HEK293 (cell line): ENCODE measurements at regions not wholly inside any gene's neighbourhood (a gene's known extent, or its start where the extent isn't known, plus 50 kb on each side); places are given as distances from the start of the nearest gene placed in this dataset.

ENCODE experiments used
- CTCF ChIA-PET: fragments of 350-600 bp; formaldehyde crosslinking; extraction: SDS; loops from one replicate; lab custom pipeline; 2021; ENCODE audit warnings: antibody characterized with exemption; lab: Yijun Ruan, JAX
- POLR2A ChIA-PET: fragments of 300-600 bp; formaldehyde crosslinking; extraction: SDS; loops from one replicate; lab custom pipeline; 2020; ENCODE audit warnings: antibody characterized with exemption, inconsistent platforms; lab: Yijun Ruan, JAX
- H3K27ac ChIP-seq: fragments of 200-500 bp; sonication (Bioruptor generic); 2 replicates; pipeline ENCODE4 v1.5.1; 2014; ENCODE audit warnings: low read depth, low read length, control low read depth, inconsistent platforms; ENCODE audit errors: extremely low read depth
- H3K36me3 ChIP-seq, 2 experiments: fragments of 200-500 bp in 1 of 2; sonication (Bioruptor generic) in 1 of 2; 1 replicate in 1 of 2; 2 replicates in 1 of 2; pipeline ENCODE4 v1.5.1; 2014 to 2017; ENCODE audit warnings: inconsistent platforms in 2 of 2, low read length in 2 of 2; ENCODE audit not compliant: control insufficient read depth in 2 of 2, insufficient read depth in 1 of 2
- H3K4me1 ChIP-seq: fragments of 200-500 bp; sonication (Bioruptor generic); 2 replicates; pipeline ENCODE4 v1.5.1; 2014; ENCODE audit warnings: mild to moderate bottlenecking, low read length, inconsistent platforms; ENCODE audit not compliant: control insufficient read depth, insufficient read depth
- H3K4me3 ChIP-seq: 2 replicates; pipeline ENCODE4 v1.5.1; 2011; ENCODE audit warnings: low read depth, mild to moderate bottlenecking, control low read depth, low read length, moderate library complexity
- H3K9me3 ChIP-seq: fragments of 200-500 bp; sonication (Bioruptor generic); 2 replicates; pipeline ENCODE4 v1.5.1; 2014; ENCODE audit warnings: low read depth, low read length, inconsistent platforms; ENCODE audit not compliant: control insufficient read depth, insufficient read depth
- HOXC10 ChIP-seq: sonication (generic); formaldehyde crosslinking; IDR thresholded peaks from 2 replicates; pipeline ENCODE4 v1.8.1; 2023; ENCODE audit warnings: mild to moderate bottlenecking, missing genetic modification reagents
- KLF9 ChIP-seq: fragments of 450-650 bp; formaldehyde crosslinking; IDR thresholded peaks from 2 replicates; pipeline ENCODE4 v1.5.1; 2016; ENCODE audit warnings: missing biosample characterization, missing genetic modification characterization, low read depth
- WT1 ChIP-seq: fragments of 450-650 bp; formaldehyde crosslinking; IDR thresholded peaks from 2 replicates; pipeline ENCODE4 v1.5.1; 2016; ENCODE audit warnings: missing biosample characterization, missing genetic modification characterization
- YY1 ChIP-seq: fragments of 450-650 bp; formaldehyde crosslinking; IDR thresholded peaks from 2 replicates; pipeline ENCODE4 v1.5.1; 2018; ENCODE audit warnings: missing biosample characterization, missing genetic modification characterization
- YY2 ChIP-seq: fragments of 450-650 bp; formaldehyde crosslinking; IDR thresholded peaks from 2 replicates; pipeline ENCODE4 v1.5.1; 2016; ENCODE audit warnings: missing biosample characterization, missing genetic modification characterization
- ZBTB1 ChIP-seq: fragments of 450-650 bp; formaldehyde crosslinking; IDR thresholded peaks from 2 replicates; pipeline ENCODE4 v1.5.1; 2016; ENCODE audit warnings: missing biosample characterization, missing genetic modification characterization
- ZBTB17 ChIP-seq: fragments of 450-650 bp; formaldehyde crosslinking; IDR thresholded peaks from 2 replicates; pipeline ENCODE4 v1.5.1; 2016; ENCODE audit warnings: missing biosample characterization, missing genetic modification characterization
- ZFP3 ChIP-seq: fragments of 450-650 bp; formaldehyde crosslinking; IDR thresholded peaks from 2 replicates; pipeline ENCODE4 v1.5.1; 2016; ENCODE audit warnings: low read depth, missing biosample characterization, missing genetic modification characterization
- ZNF16 ChIP-seq: fragments of 450-650 bp; formaldehyde crosslinking; IDR thresholded peaks from 2 replicates; pipeline ENCODE4 v1.5.1; 2016; ENCODE audit warnings: low read depth, missing biosample characterization, missing genetic modification characterization
- ZNF19 ChIP-seq: fragments of 450-650 bp; formaldehyde crosslinking; IDR thresholded peaks from 2 replicates; pipeline ENCODE4; 2016; ENCODE audit warnings: missing biosample characterization, missing genetic modification characterization, low read depth
- ZNF211 ChIP-seq: fragments of 450-650 bp; formaldehyde crosslinking; IDR thresholded peaks from 2 replicates; pipeline ENCODE4 v1.5.1; 2016; ENCODE audit warnings: low read depth, missing biosample characterization, missing genetic modification characterization
- ZNF248 ChIP-seq: fragments of 450-650 bp; formaldehyde crosslinking; IDR thresholded peaks from 2 replicates; pipeline ENCODE4 v1.5.1; 2017; ENCODE audit warnings: missing biosample characterization, missing genetic modification characterization
- ZNF266 ChIP-seq: fragments of 450-650 bp; formaldehyde crosslinking; IDR thresholded peaks from 2 replicates; pipeline ENCODE4 v1.5.1; 2016; ENCODE audit warnings: missing biosample characterization, missing genetic modification characterization, low read depth
- ZNF311 ChIP-seq: fragments of 450-650 bp; formaldehyde crosslinking; IDR thresholded peaks from 2 replicates; pipeline ENCODE4 v1.5.1; 2017; ENCODE audit warnings: missing biosample characterization, missing genetic modification characterization, borderline replicate concordance
- ZNF324 ChIP-seq: fragments of 450-650 bp; formaldehyde crosslinking; IDR thresholded peaks from 2 replicates; pipeline ENCODE4 v1.5.1; 2016; ENCODE audit warnings: missing biosample characterization, missing genetic modification characterization
- ZNF366 ChIP-seq: fragments of 450-650 bp; formaldehyde crosslinking; conservative IDR thresholded peaks from 2 replicates; pipeline ENCODE4 v1.5.1; 2016; ENCODE audit warnings: missing biosample characterization, missing genetic modification characterization
- ZNF433 ChIP-seq: fragments of 450-650 bp; formaldehyde crosslinking; IDR thresholded peaks from 2 replicates; pipeline ENCODE4 v1.5.1; 2016; ENCODE audit warnings: missing biosample characterization, missing genetic modification characterization, low read depth
- ZNF529 ChIP-seq: fragments of 450-650 bp; formaldehyde crosslinking; IDR thresholded peaks from 2 replicates; pipeline ENCODE4 v1.5.1; 2017; ENCODE audit warnings: missing genetic modification characterization, missing biosample characterization; ENCODE audit not compliant: insufficient replicate concordance
- ZNF530 ChIP-seq: fragments of 450-650 bp; formaldehyde crosslinking; IDR thresholded peaks from 2 replicates; pipeline ENCODE4 v1.5.1; 2016; ENCODE audit warnings: low read depth, missing biosample characterization, missing genetic modification characterization
- ZNF658 ChIP-seq: fragments of 450-650 bp; formaldehyde crosslinking; IDR thresholded peaks from 2 replicates; pipeline ENCODE4; 2016; ENCODE audit warnings: missing biosample characterization, missing genetic modification characterization
- TF ChIP-seq, protein P1 (sequence below): fragments of 450-650 bp; formaldehyde crosslinking; IDR thresholded peaks from 2 replicates; pipeline ENCODE4 v1.5.1; 2016; ENCODE audit warnings: missing biosample characterization, missing genetic modification characterization
- TF ChIP-seq, protein P2 (sequence below): fragments of 450-650 bp; formaldehyde crosslinking; IDR thresholded peaks from 2 replicates; pipeline ENCODE4 v1.5.1; 2016; ENCODE audit warnings: missing biosample characterization, missing genetic modification characterization, borderline replicate concordance
- TF ChIP-seq, protein P3 (sequence below): fragments of 450-650 bp; formaldehyde crosslinking; IDR thresholded peaks from 2 replicates; pipeline ENCODE4 v1.5.1; 2016; ENCODE audit warnings: missing biosample characterization, missing genetic modification characterization
- TF ChIP-seq, protein P4 (sequence below): fragments of 450-650 bp; formaldehyde crosslinking; IDR thresholded peaks from 2 replicates; pipeline ENCODE4 v1.5.1; 2016; ENCODE audit warnings: missing biosample characterization, missing genetic modification characterization
- TF ChIP-seq, protein P5 (sequence below): fragments of 450-650 bp; formaldehyde crosslinking; IDR thresholded peaks from 2 replicates; pipeline ENCODE4 v1.5.1; 2016; ENCODE audit warnings: missing biosample characterization, missing genetic modification characterization

DNA sequence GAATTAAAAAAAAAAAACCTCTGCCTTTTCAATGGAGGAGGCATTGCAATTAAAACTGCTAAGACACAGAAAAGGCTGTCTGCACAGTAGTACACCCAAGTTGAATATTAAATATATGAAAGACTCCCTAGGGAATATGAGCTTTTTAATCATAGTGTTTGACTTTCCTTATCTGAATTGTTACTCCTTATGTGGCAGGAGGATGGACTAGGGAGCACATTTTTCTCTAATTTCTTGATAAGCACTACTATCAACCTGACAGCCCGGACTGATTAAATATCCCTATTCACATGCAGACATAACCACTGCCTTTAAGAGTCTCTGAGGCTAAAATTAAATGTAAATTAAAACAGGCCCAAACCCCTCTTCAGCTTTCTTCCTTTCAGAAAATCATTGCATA is 428.6 kb upstream of the GJE1 start:
- no peak for TF ChIP-seq ZNF19 (tag by site-specific recombination)
- no peak for TF ChIP-seq ZNF433 (tag by site-specific recombination)
- no peak for TF ChIP-seq ZNF248 (tag by site-specific recombination)
- TF ChIP-seq, protein P1, sequence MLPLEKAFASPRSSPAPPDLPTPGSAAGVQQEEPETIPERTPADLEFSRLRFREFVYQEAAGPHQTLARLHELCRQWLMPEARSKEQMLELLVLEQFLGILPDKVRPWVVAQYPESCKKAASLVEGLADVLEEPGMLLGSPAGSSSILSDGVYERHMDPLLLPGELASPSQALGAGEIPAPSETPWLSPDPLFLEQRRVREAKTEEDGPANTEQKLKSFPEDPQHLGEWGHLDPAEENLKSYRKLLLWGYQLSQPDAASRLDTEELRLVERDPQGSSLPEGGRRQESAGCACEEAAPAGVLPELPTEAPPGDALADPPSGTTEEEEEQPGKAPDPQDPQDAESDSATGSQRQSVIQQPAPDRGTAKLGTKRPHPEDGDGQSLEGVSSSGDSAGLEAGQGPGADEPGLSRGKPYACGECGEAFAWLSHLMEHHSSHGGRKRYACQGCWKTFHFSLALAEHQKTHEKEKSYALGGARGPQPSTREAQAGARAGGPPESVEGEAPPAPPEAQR (tag by site-specific recombination) = no peak
- TF ChIP-seq HOXC10 (CRISPR knock-in tag) = no peak
- no peak for TF ChIP-seq ZNF529
- no peak for TF ChIP-seq ZBTB17 (tag by site-specific recombination)
- no peak for TF ChIP-seq KLF9 (tag by site-specific recombination)
- no peak for TF ChIP-seq ZNF16 (tag by site-specific recombination)
- no peak for TF ChIP-seq ZNF211
- TF ChIP-seq ZNF324 (tag by site-specific recombination) = no peak
- TF ChIP-seq, protein P2, sequence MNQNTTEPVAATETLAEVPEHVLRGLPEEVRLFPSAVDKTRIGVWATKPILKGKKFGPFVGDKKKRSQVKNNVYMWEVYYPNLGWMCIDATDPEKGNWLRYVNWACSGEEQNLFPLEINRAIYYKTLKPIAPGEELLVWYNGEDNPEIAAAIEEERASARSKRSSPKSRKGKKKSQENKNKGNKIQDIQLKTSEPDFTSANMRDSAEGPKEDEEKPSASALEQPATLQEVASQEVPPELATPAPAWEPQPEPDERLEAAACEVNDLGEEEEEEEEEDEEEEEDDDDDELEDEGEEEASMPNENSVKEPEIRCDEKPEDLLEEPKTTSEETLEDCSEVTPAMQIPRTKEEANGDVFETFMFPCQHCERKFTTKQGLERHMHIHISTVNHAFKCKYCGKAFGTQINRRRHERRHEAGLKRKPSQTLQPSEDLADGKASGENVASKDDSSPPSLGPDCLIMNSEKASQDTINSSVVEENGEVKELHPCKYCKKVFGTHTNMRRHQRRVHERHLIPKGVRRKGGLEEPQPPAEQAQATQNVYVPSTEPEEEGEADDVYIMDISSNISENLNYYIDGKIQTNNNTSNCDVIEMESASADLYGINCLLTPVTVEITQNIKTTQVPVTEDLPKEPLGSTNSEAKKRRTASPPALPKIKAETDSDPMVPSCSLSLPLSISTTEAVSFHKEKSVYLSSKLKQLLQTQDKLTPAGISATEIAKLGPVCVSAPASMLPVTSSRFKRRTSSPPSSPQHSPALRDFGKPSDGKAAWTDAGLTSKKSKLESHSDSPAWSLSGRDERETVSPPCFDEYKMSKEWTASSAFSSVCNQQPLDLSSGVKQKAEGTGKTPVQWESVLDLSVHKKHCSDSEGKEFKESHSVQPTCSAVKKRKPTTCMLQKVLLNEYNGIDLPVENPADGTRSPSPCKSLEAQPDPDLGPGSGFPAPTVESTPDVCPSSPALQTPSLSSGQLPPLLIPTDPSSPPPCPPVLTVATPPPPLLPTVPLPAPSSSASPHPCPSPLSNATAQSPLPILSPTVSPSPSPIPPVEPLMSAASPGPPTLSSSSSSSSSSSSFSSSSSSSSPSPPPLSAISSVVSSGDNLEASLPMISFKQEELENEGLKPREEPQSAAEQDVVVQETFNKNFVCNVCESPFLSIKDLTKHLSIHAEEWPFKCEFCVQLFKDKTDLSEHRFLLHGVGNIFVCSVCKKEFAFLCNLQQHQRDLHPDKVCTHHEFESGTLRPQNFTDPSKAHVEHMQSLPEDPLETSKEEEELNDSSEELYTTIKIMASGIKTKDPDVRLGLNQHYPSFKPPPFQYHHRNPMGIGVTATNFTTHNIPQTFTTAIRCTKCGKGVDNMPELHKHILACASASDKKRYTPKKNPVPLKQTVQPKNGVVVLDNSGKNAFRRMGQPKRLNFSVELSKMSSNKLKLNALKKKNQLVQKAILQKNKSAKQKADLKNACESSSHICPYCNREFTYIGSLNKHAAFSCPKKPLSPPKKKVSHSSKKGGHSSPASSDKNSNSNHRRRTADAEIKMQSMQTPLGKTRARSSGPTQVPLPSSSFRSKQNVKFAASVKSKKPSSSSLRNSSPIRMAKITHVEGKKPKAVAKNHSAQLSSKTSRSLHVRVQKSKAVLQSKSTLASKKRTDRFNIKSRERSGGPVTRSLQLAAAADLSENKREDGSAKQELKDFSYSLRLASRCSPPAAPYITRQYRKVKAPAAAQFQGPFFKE (tag by site-specific recombination) = no peak
- no peak for TF ChIP-seq ZNF311
- no peak for TF ChIP-seq ZNF658
- TF ChIP-seq, protein P3, sequence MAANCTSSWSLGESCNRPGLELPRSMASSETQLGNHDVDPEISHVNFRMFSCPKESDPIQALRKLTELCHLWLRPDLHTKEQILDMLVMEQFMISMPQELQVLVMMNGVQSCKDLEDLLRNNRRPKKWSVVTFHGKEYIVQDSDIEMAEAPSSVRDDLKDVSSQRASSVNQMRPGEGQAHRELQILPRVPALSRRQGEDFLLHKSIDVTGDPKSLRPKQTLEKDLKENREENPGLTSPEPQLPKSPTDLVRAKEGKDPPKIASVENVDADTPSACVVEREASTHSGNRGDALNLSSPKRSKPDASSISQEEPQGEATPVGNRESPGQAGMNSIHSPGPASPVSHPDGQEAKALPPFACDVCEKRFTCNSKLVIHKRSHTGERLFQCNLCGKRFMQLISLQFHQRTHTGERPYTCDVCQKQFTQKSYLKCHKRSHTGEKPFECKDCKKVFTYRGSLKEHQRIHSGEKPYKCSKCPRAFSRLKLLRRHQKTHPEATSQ (tag by site-specific recombination) = no peak
- no peak overlapping the region for H3K27ac ChIP-seq
- no peaks in the 10 kb centered on the region for H3K4me1 ChIP-seq
- no peaks in the 10 kb centered on the region for H3K9me3 ChIP-seq
- no peak overlapping the region for H3K4me3 ChIP-seq
- no peaks in the 10 kb centered on the region for H3K36me3 ChIP-seq
- ChIA-PET POLR2A (no interaction called here), CTCF (no interaction called here)

DNA sequence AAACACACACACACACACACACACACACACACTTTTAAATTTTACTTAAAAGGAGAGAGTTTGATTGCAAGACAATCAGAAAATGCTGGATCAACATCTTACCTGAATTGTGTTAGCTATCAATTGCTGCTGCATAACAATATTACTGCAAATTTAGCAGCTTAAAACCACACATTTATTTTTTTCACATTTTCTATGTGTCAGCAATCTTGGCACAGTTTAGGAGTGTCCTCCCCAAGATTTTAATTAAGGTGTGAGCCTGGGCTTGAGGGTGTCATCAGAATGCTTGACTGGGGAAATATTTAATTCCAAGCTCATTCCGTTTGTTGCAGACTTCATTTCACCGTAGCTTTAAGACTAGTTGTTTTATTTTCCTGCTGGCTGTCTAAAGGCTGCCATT is 431.0 kb upstream of the GJE1 start:
- ChIA-PET CTCF (no interaction called here), POLR2A (no interaction called here)
- Histone ChIP-seq H3K4me3 (no peak overlapping the region), H3K4me1 (no peaks in the 10 kb centered on the region), H3K9me3 (no peaks in the 10 kb centered on the region), H3K27ac (no peak overlapping the region), H3K36me3 (no peaks in the 10 kb centered on the region)
- TF ChIP-seq ZBTB1 (tag by site-specific recombination) (no peak), YY1 (tag by site-specific recombination) (no peak), ZNF530 (tag by site-specific recombination) (no peak), ZNF366 (tag by site-specific recombination) (no peak), ZFP3 (tag by site-specific recombination) (no peak), YY2 (no peak), ZNF266 (tag by site-specific recombination) (no peak), WT1 (tag by site-specific recombination) (no peak)
- TF ChIP-seq, protein P4, sequence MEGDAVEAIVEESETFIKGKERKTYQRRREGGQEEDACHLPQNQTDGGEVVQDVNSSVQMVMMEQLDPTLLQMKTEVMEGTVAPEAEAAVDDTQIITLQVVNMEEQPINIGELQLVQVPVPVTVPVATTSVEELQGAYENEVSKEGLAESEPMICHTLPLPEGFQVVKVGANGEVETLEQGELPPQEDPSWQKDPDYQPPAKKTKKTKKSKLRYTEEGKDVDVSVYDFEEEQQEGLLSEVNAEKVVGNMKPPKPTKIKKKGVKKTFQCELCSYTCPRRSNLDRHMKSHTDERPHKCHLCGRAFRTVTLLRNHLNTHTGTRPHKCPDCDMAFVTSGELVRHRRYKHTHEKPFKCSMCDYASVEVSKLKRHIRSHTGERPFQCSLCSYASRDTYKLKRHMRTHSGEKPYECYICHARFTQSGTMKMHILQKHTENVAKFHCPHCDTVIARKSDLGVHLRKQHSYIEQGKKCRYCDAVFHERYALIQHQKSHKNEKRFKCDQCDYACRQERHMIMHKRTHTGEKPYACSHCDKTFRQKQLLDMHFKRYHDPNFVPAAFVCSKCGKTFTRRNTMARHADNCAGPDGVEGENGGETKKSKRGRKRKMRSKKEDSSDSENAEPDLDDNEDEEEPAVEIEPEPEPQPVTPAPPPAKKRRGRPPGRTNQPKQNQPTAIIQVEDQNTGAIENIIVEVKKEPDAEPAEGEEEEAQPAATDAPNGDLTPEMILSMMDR (tag by site-specific recombination) = no peak
- TF ChIP-seq, protein P5, sequence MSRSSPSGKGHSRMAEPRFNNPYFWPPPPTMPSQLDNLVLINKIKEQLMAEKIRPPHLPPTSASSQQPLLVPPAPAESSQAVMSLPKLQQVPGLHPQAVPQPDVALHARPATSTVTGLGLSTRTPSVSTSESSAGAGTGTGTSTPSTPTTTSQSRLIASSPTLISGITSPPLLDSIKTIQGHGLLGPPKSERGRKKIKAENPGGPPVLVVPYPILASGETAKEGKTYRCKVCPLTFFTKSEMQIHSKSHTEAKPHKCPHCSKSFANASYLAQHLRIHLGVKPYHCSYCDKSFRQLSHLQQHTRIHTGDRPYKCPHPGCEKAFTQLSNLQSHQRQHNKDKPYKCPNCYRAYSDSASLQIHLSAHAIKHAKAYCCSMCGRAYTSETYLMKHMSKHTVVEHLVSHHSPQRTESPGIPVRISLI (tag by site-specific recombination) = no peak
